IMR-90 (cell line): ENCODE measurements at regions not wholly inside any gene's neighbourhood (a gene's known extent, or its start where the extent isn't known, plus 50 kb on each side); places are given as distances from the start of the nearest gene placed in this dataset.

Source experiments
- ATAC-seq: fragments of 200-7000 bp; cut with Tn5 transposase; 2 replicates; pipeline ENCODE4 v1.9.1; 2020; ENCODE audit warnings: low read depth, mild to moderate bottlenecking, moderate library complexity
- BruUV-seq: library from RNA; stranded (reverse); fragments of 400-500 nt; replicated peaks from 2 replicates; lab custom pipeline; 2021; lab: Mats Ljungman, UMichigan
- CTCF ChIA-PET: fragments of 300-600 bp; formaldehyde crosslinking; extraction: SDS; loops from one replicate; lab custom pipeline; 2021; ENCODE audit warnings: antibody characterized with exemption; lab: Yijun Ruan, JAX
- POLR2A ChIA-PET: fragments of 300-600 bp; sonication (Branson Sonifier 250); formaldehyde crosslinking; loops from one replicate; lab custom pipeline; 2022; ENCODE audit warnings: antibody characterized with exemption; ENCODE audit not compliant: unreplicated experiment; lab: Charles Lee
- DNase-seq: peaks from one replicate; pipeline ENCODE4 v3.0.0; 2013
- H2AFZ ChIP-seq: replicated peaks from 2 replicates; pipeline ENCODE3; 2013; ENCODE audit warnings: low read length, mild to moderate bottlenecking; ENCODE audit not compliant: poor library complexity
- H2AK5ac ChIP-seq: 2 replicates; pipeline ENCODE4 v1.6.1; 2013; ENCODE audit warnings: low read depth, low read length, inconsistent platforms
- H2AK9ac ChIP-seq: replicated peaks from 2 replicates; pipeline ENCODE3; 2013; ENCODE audit warnings: mild to moderate bottlenecking, low read depth, low read length, moderate library complexity; ENCODE audit not compliant: poor library complexity
- H2BK120ac ChIP-seq: 2 replicates; pipeline ENCODE4 v1.6.1; 2013; ENCODE audit warnings: low read depth, low read length, inconsistent platforms
- H2BK15ac ChIP-seq: 3 replicates; pipeline ENCODE4 v1.6.1; 2013; ENCODE audit warnings: low read depth, low read length, inconsistent platforms
- H2BK20ac ChIP-seq: 2 replicates; pipeline ENCODE4 v1.6.1; 2013; ENCODE audit warnings: low read depth, mild to moderate bottlenecking, inconsistent platforms, low read length, moderate library complexity
- H2BK5ac ChIP-seq: 2 replicates; pipeline ENCODE4 v1.6.1; 2013; ENCODE audit warnings: mild to moderate bottlenecking, low read depth, low read length, inconsistent platforms; ENCODE audit not compliant: poor library complexity, severe bottlenecking
- H3K14ac ChIP-seq: replicated peaks from 2 replicates; pipeline ENCODE4 v1.6.1; 2013; ENCODE audit warnings: low read depth, low read length, inconsistent platforms
- H3K18ac ChIP-seq: 2 replicates; pipeline ENCODE4 v1.6.1; 2013; ENCODE audit warnings: low read depth, low read length, control low read depth
- H3K23ac ChIP-seq: 2 replicates; pipeline ENCODE4 v1.6.1; 2013; ENCODE audit warnings: low read depth, low read length, inconsistent platforms
- H3K27ac ChIP-seq: 2 replicates; pipeline ENCODE4 v1.5.1; 2013; ENCODE audit warnings: mild to moderate bottlenecking, control low read depth, low read length; ENCODE audit not compliant: insufficient read depth
- H3K27me3 ChIP-seq: 2 replicates; pipeline ENCODE4 v1.6.1; 2013; ENCODE audit warnings: low read length; ENCODE audit not compliant: control insufficient read depth, insufficient read depth
- H3K36me3 ChIP-seq: 2 replicates; pipeline ENCODE4 v1.6.1; 2013; ENCODE audit warnings: low read length, mixed read lengths; ENCODE audit not compliant: control insufficient read depth, insufficient read depth
- H3K4ac ChIP-seq: 2 replicates; pipeline ENCODE4 v1.6.1; 2013; ENCODE audit warnings: low read depth, low read length, inconsistent platforms
- H3K4me1 ChIP-seq: 2 replicates; pipeline ENCODE4 v1.6.1; 2013; ENCODE audit warnings: low read length, mixed read lengths; ENCODE audit not compliant: control insufficient read depth, insufficient read depth
- H3K4me2 ChIP-seq: 2 replicates; pipeline ENCODE4 v1.6.1; 2013; ENCODE audit warnings: low read depth, mild to moderate bottlenecking, control low read depth, low read length, moderate library complexity
- H3K4me3 ChIP-seq: 2 replicates; pipeline ENCODE4 v1.5.1; 2013; ENCODE audit warnings: low read depth, mild to moderate bottlenecking, control low read depth, low read length, moderate library complexity; ENCODE audit not compliant: insufficient read depth
- H3K56ac ChIP-seq: 2 replicates; pipeline ENCODE4 v1.6.1; 2013; ENCODE audit warnings: low read length, inconsistent platforms; ENCODE audit not compliant: insufficient read depth; ENCODE audit errors: extremely low read depth
- H3K79me1 ChIP-seq, 2 experiments: 2 replicates each; pipeline ENCODE4 v1.6.1; 2013; ENCODE audit warnings: low read length in 2 of 2, inconsistent platforms in 1 of 2, low read depth in 1 of 2
- H3K9ac ChIP-seq: 2 replicates; pipeline ENCODE4 v1.6.1; 2013; ENCODE audit warnings: low read depth, low read length, control low read depth
- H3K9me1 ChIP-seq: 2 replicates; pipeline ENCODE4 v1.6.1; 2013; ENCODE audit warnings: low read length, inconsistent platforms; ENCODE audit not compliant: insufficient read depth
- H3K9me3 ChIP-seq: 2 replicates; pipeline ENCODE4 v1.6.1; 2013; ENCODE audit warnings: low read length; ENCODE audit not compliant: control insufficient read depth, insufficient read depth
- H4K20me1 ChIP-seq: 2 replicates; pipeline ENCODE4 v1.6.1; 2013; ENCODE audit warnings: low read length, inconsistent platforms; ENCODE audit not compliant: insufficient read depth
- H4K5ac ChIP-seq: 2 replicates; pipeline ENCODE4 v1.6.1; 2013; ENCODE audit warnings: mild to moderate bottlenecking, low read depth, low read length, control low read depth
- H4K8ac ChIP-seq, 2 experiments: 2 replicates each; pipeline ENCODE4 v1.6.1; 2013; ENCODE audit warnings: low read depth in 2 of 2, low read length in 2 of 2, control low read depth in 1 of 2, inconsistent platforms in 1 of 2
- H4K91ac ChIP-seq: 2 replicates; pipeline ENCODE4 v1.6.1; 2013; ENCODE audit warnings: low read depth, low read length, inconsistent platforms; ENCODE audit not compliant: insufficient read depth
- CHD1 ChIP-seq: IDR thresholded peaks from 2 replicates; pipeline ENCODE4 v1.6.1; 2012; ENCODE audit warnings: low read depth, low read length, improper control_type of control experiment
- RAD21 ChIP-seq: IDR thresholded peaks from 2 replicates; pipeline ENCODE4 v1.6.1; 2012; ENCODE audit warnings: low read length, improper control_type of control experiment
- SMC3 ChIP-seq: fragments of 150-350 bp; IDR thresholded peaks from 2 replicates; pipeline ENCODE4 v1.6.1; 2016; ENCODE audit warnings: low read depth, mild to moderate bottlenecking, antibody characterized with exemption, low read length, moderate library complexity
- WGBS, 2 experiments: methylation state at CpG; one replicate each; pipeline versions ENCODE4 v1.1.5 to v1.1.7; 2013; ENCODE audit warnings: missing lambda C conversion rate in 2 of 2; ENCODE audit not compliant: insufficient read length in 1 of 2; ENCODE audit errors: extremely low coverage in 2 of 2; 5-methylcytosine and 5-hydroxymethylcytosine counted together
- dilution Hi-C: fragments of 300-500 bp; cut with HindIII; formaldehyde crosslinking; loops from one replicate; pipeline ENCODE4 v1.14.3; 2018; ENCODE audit warnings: low sequenced_read_pairs; ENCODE audit not compliant: unreplicated experiment
- in situ Hi-C: fragments of 300-500 bp; cut with MboI; formaldehyde crosslinking; loops from 3 replicates; pipeline ENCODE4 v1.14.3; 2019; ENCODE audit warnings: low sequenced_read_pairs, inconsistent platforms, mixed read lengths
- intact Hi-C: fragments of 100-400 bp; cut with micrococcal nuclease; formaldehyde crosslinking; loops from 2 replicates; pipeline ENCODE4 v1.10.0; 2022
- TF ChIP-seq, protein P1 (sequence below): conservative IDR thresholded peaks from 2 replicates; pipeline ENCODE4 v1.5.1; 2012; ENCODE audit warnings: mild to moderate bottlenecking, low read depth, low read length, improper control_type of control experiment
- TF ChIP-seq, protein P2 (sequence below): fragments of 150-350 bp; IDR thresholded peaks from 2 replicates; pipeline ENCODE4 v1.6.1; 2017; ENCODE audit warnings: mild to moderate bottlenecking, antibody characterized with exemption, low read length, low read depth

DNA sequence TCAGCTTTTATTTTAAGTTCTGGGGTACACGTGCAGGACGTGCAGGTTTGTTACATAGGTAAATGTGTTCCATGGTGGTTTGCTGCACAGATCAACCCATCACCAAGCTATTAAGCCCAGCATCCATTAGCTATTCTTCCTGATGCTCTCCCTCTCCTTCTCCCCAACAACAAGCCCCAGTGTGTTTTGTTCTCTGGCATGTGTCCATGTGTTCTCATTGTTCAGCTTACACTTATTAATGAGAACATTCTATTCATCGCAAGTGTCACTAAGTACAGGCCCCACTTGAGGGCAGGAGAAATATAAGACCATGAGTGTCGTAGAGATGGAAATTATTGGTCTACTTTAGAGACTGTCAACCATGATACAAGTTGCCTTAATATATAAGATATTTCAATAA, 615.1 kb downstream of the CDH8 start:
- H2AFZ ChIP-seq: no peak overlapping the region
- no peak overlapping the region for H3K56ac ChIP-seq
- no peaks in the 10 kb centered on the region for H3K4me1 ChIP-seq
- H2AK9ac ChIP-seq: no peak overlapping the region
- H2BK15ac ChIP-seq: no peak overlapping the region
- H2AK5ac ChIP-seq: no peak overlapping the region
- POLR2A ChIA-PET: no interaction called here
- H3K4me3 ChIP-seq: no peak overlapping the region
- intact Hi-C loops: no loop called here
- H3K23ac ChIP-seq: no peak overlapping the region
- DNase-seq: no peak
- BruUV-seq: no TSS peak
- H2BK5ac ChIP-seq: no peak overlapping the region
- peaks cover 3% of the 10 kb centered on the region for H3K9me3 ChIP-seq
- H3K79me1 ChIP-seq: no peaks in the 10 kb centered on the region
- no peak overlapping the region for H3K18ac ChIP-seq
- no peak for ATAC-seq
- no peak overlapping the region for H4K5ac ChIP-seq
- CTCF ChIA-PET: no interaction called here
- no peak overlapping the region for H4K91ac ChIP-seq
- no CpG with 5 or more reads among the region's 4 CpGs for WGBS, 2 experiments
- no peak overlapping the region for H3K4ac ChIP-seq
- no peak overlapping the region for H3K27ac ChIP-seq
- no peak overlapping the region for H3K14ac ChIP-seq
- H2BK120ac ChIP-seq: no peak overlapping the region
- dilution Hi-C loops: no loop called here
- H3K4me2 ChIP-seq: no peak overlapping the region
- H3K9me1 ChIP-seq: no peaks in the 10 kb centered on the region
- no peaks in the 10 kb centered on the region for H4K20me1 ChIP-seq
- in situ Hi-C loops: no loop called here
- no peaks in the 10 kb centered on the region for H3K36me3 ChIP-seq
- H4K8ac ChIP-seq: no peak overlapping the region
- no peak overlapping the region for H2BK20ac ChIP-seq
- no peaks in the 10 kb centered on the region for H3K27me3 ChIP-seq
- TF ChIP-seq, protein P1, sequence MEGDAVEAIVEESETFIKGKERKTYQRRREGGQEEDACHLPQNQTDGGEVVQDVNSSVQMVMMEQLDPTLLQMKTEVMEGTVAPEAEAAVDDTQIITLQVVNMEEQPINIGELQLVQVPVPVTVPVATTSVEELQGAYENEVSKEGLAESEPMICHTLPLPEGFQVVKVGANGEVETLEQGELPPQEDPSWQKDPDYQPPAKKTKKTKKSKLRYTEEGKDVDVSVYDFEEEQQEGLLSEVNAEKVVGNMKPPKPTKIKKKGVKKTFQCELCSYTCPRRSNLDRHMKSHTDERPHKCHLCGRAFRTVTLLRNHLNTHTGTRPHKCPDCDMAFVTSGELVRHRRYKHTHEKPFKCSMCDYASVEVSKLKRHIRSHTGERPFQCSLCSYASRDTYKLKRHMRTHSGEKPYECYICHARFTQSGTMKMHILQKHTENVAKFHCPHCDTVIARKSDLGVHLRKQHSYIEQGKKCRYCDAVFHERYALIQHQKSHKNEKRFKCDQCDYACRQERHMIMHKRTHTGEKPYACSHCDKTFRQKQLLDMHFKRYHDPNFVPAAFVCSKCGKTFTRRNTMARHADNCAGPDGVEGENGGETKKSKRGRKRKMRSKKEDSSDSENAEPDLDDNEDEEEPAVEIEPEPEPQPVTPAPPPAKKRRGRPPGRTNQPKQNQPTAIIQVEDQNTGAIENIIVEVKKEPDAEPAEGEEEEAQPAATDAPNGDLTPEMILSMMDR: no peak
- TF ChIP-seq SMC3 (no peak), CHD1 (no peak), RAD21 (no peak)
- TF ChIP-seq, protein P2, sequence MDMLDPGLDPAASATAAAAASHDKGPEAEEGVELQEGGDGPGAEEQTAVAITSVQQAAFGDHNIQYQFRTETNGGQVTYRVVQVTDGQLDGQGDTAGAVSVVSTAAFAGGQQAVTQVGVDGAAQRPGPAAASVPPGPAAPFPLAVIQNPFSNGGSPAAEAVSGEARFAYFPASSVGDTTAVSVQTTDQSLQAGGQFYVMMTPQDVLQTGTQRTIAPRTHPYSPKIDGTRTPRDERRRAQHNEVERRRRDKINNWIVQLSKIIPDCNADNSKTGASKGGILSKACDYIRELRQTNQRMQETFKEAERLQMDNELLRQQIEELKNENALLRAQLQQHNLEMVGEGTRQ: no peak
- H3K9ac ChIP-seq: no peak overlapping the region
